ENCODE measurements at regions not wholly inside any gene's neighbourhood (a gene's known extent, or its start where the extent isn't known, plus 50 kb on each side); places are given as distances from the start of the nearest gene placed in this dataset.

DNA sequence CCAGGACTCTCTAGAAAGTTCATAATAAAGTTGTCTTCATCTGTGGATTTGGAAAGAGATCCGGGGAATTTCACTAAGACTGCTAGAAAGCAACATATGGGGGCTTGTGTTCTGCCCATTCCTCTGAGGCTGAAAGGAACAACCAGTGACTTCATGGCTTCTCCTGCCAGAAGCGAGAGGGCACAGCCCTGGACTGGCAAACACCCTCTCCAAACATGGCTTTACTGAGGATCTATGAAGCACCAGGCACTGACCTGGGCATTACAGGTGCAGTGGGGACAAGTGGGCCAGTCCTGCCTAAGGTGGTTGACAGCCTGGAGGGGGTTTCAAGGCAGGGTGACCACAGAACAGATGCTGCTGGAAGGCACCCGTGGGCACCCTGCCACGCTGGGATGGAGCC lies 185.8 kb upstream of the GPR26 start:
- Mint-ChIP-seq H3K27ac (no peak overlapping the region), H3K4me1 (no peaks in the 10 kb centered on the region), H3K4me3 (no peak overlapping the region), H3K9me3 (no peaks in the 10 kb centered on the region), H3K27me3 (no peaks in the 10 kb centered on the region), H3K36me3 (ENCODE audit: low read depth) (no peaks in the 10 kb centered on the region)
- DNase-seq, result no peak
- intact Hi-C loops (cut with micrococcal nuclease), result no loop called here

DNA sequence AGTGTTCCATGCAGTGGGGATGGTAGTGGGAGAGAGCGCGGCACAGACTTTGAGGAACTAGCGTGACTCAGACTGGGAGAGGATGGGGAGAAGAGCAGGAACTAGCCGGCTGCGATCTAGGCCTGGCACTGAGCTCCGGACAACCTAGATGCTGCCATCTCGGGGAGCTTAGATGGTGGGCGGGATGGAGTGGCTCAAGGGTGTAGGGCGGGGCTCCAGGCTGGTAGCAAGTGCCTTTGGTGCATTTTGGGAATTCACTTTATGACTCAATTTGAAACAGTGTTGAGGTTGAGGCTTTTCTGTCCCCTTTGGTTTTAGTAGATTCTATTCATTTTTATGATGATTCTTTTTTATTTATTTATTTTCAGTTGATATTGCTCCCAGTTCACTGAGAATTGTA lies 185.3 kb upstream of the GPR26 start:
- Mint-ChIP-seq H3K4me1 (no peaks in the 10 kb centered on the region), H3K27ac (no peak overlapping the region), H3K27me3 (no peaks in the 10 kb centered on the region), H3K4me3 (no peak overlapping the region), H3K36me3 (ENCODE audit: low read depth) (no peaks in the 10 kb centered on the region), H3K9me3 (no peaks in the 10 kb centered on the region)
- intact Hi-C loops (cut with micrococcal nuclease), result no loop called here
- no peak for DNase-seq

DNA sequence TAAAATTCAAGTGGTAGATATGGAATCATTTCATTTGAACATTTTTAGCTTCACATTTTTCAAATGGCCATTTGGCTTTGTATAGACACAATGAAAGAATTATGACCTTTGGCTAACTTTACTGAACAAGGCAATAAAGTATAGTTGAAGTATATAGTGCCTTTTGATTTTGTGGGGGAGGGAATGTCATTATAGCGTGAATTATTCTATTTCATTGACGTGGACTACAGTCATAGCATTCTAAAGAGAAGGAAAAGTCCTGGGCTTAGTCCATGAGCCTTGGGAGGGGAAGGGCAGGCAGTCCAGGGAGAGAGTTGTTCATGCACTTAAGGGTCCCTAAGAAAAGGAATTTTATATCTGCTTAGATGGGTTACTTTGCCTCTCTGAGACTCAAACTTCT lies 181.4 kb upstream of the GPR26 start:
- H3K9me3 Mint-ChIP-seq, result no peaks in the 10 kb centered on the region
- no peaks in the 10 kb centered on the region for H3K4me1 Mint-ChIP-seq
- H3K27ac Mint-ChIP-seq, result no peak overlapping the region
- no peak overlapping the region for H3K4me3 Mint-ChIP-seq
- no peak for DNase-seq
- no peaks in the 10 kb centered on the region for H3K27me3 Mint-ChIP-seq
- no peaks in the 10 kb centered on the region for H3K36me3 Mint-ChIP-seq (ENCODE audit: low read depth)
- intact Hi-C loops (cut with micrococcal nuclease), result no loop called here

DNA sequence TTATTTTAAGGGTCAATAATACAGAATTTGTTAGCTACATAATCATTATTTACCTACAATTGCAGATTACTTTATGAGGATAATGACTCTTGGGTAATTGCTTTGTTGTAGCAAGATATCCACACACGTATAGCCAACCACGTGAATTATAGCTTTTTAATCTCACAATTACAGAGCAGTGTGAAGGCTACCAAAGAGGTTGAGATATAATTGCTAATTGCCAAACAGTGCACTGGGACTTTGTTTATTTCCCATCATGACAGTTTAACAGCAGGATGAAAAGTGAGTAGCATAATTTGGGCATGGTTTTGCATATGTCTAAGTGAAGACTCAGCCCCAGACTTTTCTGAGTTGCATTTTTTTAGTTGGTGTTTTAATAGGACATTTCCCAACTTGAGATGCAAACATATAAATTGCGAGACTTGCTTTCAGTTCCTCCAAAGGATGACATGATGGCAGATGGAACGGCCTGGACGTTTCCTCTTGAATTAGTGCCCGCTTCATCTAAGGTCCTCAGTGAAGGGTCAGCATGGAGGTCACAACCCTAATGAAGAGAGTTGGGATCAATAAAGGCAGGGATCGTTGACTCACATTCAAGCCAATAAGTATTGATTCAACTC lies 180.7 kb upstream of the GPR26 start:
- no peak for DNase-seq
- Mint-ChIP-seq H3K4me1 (no peaks in the 10 kb centered on the region), H3K27me3 (no peaks in the 10 kb centered on the region), H3K27ac (no peak overlapping the region), H3K4me3 (no peak overlapping the region), H3K36me3 (ENCODE audit: low read depth) (no peaks in the 10 kb centered on the region), H3K9me3 (no peaks in the 10 kb centered on the region)
- intact Hi-C loops (cut with micrococcal nuclease), result no loop called here

DNA sequence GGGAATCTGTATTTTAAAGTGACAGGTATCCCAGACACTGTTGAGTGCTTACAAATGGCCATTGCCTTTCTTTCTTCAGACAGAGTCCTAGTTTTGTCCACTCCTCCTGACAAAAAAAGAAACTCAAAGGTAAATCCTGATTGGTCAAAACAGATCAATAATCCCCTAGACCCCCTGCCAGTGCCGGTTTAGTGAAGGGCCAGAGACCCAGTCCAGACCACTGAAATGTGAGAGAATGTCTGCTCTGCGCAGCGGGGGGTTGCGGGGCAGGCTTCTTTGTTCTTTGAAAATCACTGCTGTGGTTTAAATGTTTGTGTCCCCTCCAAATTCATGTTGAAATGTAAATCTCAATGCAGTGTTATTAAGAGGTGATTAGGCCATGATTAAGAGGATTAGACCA lies 177.7 kb upstream of the GPR26 start:
- no peaks in the 10 kb centered on the region for H3K36me3 Mint-ChIP-seq (ENCODE audit: low read depth)
- intact Hi-C loops (cut with micrococcal nuclease), result no loop called here
- H3K27ac Mint-ChIP-seq, result no peak overlapping the region
- DNase-seq, result no peak
- no peaks in the 10 kb centered on the region for H3K9me3 Mint-ChIP-seq
- H3K4me3 Mint-ChIP-seq, result no peak overlapping the region
- H3K27me3 Mint-ChIP-seq, result peaks cover 1% of the 10 kb centered on the region
- no peaks in the 10 kb centered on the region for H3K4me1 Mint-ChIP-seq

DNA sequence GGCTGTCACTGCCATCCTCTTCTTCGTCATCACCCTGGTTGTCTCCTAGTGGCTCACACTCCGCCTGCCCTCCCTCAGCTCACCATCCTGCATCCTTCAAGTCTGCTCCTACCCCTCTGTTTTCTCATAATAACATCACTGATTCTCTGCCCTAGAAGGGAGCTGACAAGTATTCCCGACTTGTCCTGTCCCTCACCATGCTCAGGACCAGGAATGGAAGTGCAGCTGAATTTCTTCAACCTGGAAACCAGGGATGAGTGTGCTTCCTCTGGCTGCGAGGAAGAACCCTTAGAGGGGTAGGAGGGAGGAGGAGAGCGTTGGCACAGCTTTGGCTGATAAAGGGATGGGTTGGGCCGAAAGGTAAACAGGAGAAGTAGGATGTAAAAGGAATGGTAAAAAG lies 174.8 kb upstream of the GPR26 start:
- intact Hi-C loops (cut with micrococcal nuclease), result no loop called here
- peaks cover 1% of the 10 kb centered on the region for H3K27me3 Mint-ChIP-seq
- no peaks in the 10 kb centered on the region for H3K4me1 Mint-ChIP-seq
- H3K4me3 Mint-ChIP-seq, result no peak overlapping the region
- no peaks in the 10 kb centered on the region for H3K9me3 Mint-ChIP-seq
- no peak overlapping the region for H3K27ac Mint-ChIP-seq
- no peak for DNase-seq
- no peaks in the 10 kb centered on the region for H3K36me3 Mint-ChIP-seq (ENCODE audit: low read depth)

DNA sequence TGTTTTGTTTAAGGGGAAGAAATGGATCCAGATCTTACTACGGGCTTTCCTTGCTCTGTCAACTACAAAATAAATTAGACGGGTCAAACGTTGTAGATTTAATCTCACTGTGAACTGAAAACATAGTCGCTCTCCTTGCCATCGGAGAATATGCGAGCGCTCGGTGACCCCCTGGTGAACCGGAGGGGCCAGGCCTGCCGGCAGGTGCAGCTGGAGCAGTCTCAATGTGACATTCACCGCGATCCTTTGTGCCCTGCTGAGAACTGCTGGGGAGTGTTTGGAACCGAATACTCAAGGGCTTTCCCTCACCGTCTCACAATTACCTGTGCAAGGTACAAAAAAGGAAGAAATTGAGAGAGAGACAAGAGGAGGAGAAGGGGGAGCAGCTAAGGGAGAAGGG lies 174.1 kb upstream of the GPR26 start:
- Mint-ChIP-seq H3K9me3 (no peaks in the 10 kb centered on the region), H3K27ac (no peak overlapping the region), H3K36me3 (ENCODE audit: low read depth) (no peaks in the 10 kb centered on the region), H3K4me1 (no peaks in the 10 kb centered on the region), H3K4me3 (no peak overlapping the region), H3K27me3 (peaks cover 1% of the 10 kb centered on the region)
- intact Hi-C loops (cut with micrococcal nuclease), result no loop called here
- no peak for DNase-seq

DNA sequence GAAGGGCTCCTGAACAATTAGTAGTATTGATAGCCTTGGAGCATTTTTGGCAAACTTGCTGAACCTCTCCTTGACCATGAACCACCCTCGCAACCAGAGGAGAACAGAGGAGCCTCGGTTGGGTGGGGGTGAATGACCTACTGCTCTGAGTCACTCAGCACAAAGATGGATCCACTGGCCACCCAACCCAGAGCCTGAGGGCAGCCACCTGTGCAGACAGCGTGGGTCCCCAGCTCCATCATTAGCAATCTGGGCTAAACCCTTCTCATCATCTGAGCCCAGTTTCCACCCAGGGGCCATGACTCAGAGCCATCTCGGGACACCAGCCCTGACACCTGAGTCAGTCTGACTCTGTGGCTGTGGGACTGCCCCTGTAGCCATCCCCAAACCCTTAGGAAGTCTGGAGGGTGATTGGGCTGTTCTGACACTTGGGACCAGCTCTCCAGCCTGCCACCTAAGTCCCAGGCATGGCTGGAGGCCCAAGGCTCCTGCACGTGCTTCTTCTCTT lies 171.8 kb upstream of the GPR26 start:
- Mint-ChIP-seq H3K36me3 (ENCODE audit: low read depth) (no peaks in the 10 kb centered on the region), H3K9me3 (no peaks in the 10 kb centered on the region), H3K4me1 (no peaks in the 10 kb centered on the region), H3K27ac (no peak overlapping the region), H3K4me3 (no peak overlapping the region), H3K27me3 (peaks cover 1% of the 10 kb centered on the region)
- DNase-seq, result no peak
- intact Hi-C loops (cut with micrococcal nuclease), result no loop called here

DNA sequence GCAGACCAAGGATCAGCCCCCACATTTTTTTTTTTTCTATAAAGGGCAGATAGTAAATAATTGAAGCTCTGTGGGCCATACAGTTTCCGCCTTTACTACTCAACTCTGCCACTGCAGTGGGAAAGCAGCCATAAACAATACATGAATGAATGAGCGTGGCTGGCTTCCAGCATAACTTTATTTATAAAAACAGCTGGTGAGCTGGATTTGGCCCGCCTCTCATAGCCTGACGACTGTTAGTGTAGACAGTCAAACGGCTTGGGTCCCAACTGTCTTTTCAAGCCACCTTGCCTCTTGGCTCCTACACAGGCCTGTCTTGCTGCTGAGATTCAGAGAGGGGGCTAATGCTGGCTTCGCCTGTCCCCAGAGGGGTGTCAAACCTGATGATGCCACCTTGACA lies 169.8 kb upstream of the GPR26 start:
- H3K27ac Mint-ChIP-seq, result no peak overlapping the region
- H3K36me3 Mint-ChIP-seq (ENCODE audit: low read depth), result no peaks in the 10 kb centered on the region
- H3K27me3 Mint-ChIP-seq, result peaks cover 1% of the 10 kb centered on the region
- no peaks in the 10 kb centered on the region for H3K9me3 Mint-ChIP-seq
- intact Hi-C loops (cut with micrococcal nuclease), result no loop called here
- no peak for DNase-seq
- no peaks in the 10 kb centered on the region for H3K4me1 Mint-ChIP-seq
- H3K4me3 Mint-ChIP-seq, result no peak overlapping the region

DNA sequence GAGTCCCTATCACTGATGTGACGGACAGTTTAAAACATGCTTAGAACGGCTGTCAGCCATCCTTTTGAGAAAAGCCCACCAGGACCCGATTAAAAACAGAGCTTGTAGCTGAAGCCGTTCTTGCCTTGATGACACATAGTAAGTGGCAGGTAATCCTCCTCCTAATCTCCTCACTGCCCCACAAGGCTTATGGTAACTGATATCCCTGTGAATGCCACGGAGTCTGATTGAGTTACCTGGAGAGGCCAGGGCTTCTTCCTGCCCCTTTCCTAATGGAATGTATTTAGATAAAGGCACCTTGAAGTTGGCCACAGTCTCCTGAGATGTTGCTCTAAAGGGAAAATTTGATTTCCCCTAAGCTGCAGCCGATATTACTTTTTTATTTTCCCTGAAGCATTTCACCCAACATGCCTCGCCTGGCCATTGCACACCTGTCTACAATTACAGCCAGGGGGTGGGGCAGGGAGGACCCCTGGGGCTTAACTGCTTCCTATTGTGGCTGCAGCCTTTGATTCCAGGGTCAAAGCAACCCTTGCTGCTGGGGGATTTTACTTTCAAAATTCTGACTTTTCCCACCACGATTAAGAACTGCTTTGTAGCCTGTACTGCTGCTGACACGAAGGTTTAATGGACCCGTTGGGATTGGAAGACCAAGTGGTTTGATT lies 169.0 kb upstream of the GPR26 start:
- no peak overlapping the region for H3K4me3 Mint-ChIP-seq
- H3K36me3 Mint-ChIP-seq (ENCODE audit: low read depth), result no peaks in the 10 kb centered on the region
- peaks cover 3% of the 10 kb centered on the region for H3K27me3 Mint-ChIP-seq
- intact Hi-C loops (cut with micrococcal nuclease), result no loop called here
- H3K9me3 Mint-ChIP-seq, result no peaks in the 10 kb centered on the region
- H3K4me1 Mint-ChIP-seq, result no peaks in the 10 kb centered on the region
- DNase-seq, result no peak
- no peak overlapping the region for H3K27ac Mint-ChIP-seq

DNA sequence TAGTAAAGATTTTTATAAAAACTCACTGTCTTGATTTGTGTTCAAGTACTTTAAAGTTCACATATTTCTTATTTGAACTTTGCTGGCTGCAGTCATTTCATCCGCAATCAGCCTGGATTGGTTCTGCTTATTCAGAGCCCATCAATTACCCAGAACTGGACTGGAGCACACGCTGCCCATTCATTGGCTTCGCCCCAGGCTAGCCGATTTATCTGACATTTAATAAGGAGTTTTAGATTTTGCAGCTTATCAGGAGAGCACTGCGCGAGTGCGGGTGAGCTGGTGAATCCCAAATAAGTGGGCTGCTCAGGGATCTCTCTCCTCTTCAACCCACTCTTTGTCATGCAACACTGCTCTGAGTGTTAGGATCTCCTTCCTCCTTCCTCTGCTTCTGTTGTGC lies 166.0 kb upstream of the GPR26 start:
- DNase-seq, result no peak
- no peak overlapping the region for H3K4me3 Mint-ChIP-seq
- H3K9me3 Mint-ChIP-seq, result no peaks in the 10 kb centered on the region
- H3K36me3 Mint-ChIP-seq (ENCODE audit: low read depth), result no peaks in the 10 kb centered on the region
- H3K27ac Mint-ChIP-seq, result no peak overlapping the region
- intact Hi-C loops (cut with micrococcal nuclease), result no loop called here
- H3K4me1 Mint-ChIP-seq, result no peaks in the 10 kb centered on the region
- peaks cover 2% of the 10 kb centered on the region for H3K27me3 Mint-ChIP-seq

DNA sequence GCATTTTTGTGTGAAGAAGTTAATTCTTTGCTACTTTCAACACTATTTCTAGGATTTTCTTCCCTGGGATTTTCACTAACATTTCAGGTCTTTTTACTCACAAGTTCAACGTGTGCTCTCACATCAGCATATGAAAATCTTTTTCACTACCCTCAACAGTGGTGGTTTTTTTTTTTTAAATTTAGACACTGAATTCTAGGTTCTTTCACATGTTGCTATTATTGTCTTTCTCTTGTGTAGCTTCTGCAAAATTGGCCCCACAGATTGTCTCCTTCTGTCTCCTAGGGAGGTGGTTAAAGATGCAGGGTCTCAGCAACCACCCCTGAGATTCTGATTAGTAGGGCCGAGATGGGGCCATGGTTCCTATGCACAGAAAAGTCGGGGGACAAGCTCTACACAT lies 165.0 kb upstream of the GPR26 start:
- no peak for DNase-seq
- no peaks in the 10 kb centered on the region for H3K36me3 Mint-ChIP-seq (ENCODE audit: low read depth)
- no peaks in the 10 kb centered on the region for H3K4me1 Mint-ChIP-seq
- no peaks in the 10 kb centered on the region for H3K9me3 Mint-ChIP-seq
- H3K27me3 Mint-ChIP-seq, result peaks cover 2% of the 10 kb centered on the region
- H3K27ac Mint-ChIP-seq, result no peak overlapping the region
- intact Hi-C loops (cut with micrococcal nuclease), result no loop called here
- no peak overlapping the region for H3K4me3 Mint-ChIP-seq

DNA sequence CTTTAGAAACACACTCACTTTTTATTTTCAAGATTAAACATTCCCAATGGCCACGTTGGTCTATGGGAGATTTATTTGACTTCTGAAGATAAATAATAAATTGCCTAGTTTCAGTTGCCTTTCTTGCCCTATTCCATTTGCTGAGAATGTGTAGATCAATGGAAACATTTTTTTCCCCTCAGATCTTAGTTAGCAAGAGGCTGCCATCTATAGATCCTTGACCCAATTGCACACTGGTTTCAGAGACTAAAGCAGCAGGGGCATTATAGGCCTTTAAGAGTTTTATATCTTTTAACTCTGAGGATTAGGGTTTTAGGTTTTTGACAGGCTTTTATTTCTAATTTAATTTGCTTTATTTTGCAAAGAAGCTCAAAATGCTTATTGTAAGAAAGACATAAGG lies 163.2 kb upstream of the GPR26 start:
- intact Hi-C loops (cut with micrococcal nuclease), result no loop called here
- H3K27ac Mint-ChIP-seq, result no peak overlapping the region
- no peak for DNase-seq
- H3K9me3 Mint-ChIP-seq, result no peaks in the 10 kb centered on the region
- H3K27me3 Mint-ChIP-seq, result peaks cover 2% of the 10 kb centered on the region
- no peak overlapping the region for H3K4me3 Mint-ChIP-seq
- no peaks in the 10 kb centered on the region for H3K4me1 Mint-ChIP-seq
- H3K36me3 Mint-ChIP-seq (ENCODE audit: low read depth), result no peaks in the 10 kb centered on the region

DNA sequence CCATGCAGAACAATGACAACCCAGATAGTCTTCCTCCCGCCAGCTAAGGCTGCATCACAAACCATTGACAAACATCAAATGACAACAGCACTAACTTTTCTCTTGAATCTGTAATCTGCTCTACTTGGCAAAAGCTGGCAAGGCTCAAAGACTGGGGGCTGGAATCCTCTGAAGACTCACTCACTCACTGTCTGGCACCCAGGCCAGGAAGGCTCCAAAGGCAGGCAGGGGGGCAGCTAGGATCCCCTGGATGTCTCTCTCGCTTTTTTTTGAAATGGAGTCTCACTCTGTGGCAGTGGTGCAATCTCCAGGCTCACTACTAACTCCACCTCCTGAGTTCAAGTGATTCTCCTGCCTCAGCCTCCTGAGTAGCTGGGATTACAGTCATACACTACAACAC lies 159.7 kb upstream of the GPR26 start:
- DNase-seq, result no peak
- H3K4me3 Mint-ChIP-seq, result no peak overlapping the region
- peaks cover 2% of the 10 kb centered on the region for H3K27me3 Mint-ChIP-seq
- intact Hi-C loops (cut with micrococcal nuclease), result no loop called here
- H3K36me3 Mint-ChIP-seq (ENCODE audit: low read depth), result no peaks in the 10 kb centered on the region
- no peaks in the 10 kb centered on the region for H3K4me1 Mint-ChIP-seq
- H3K9me3 Mint-ChIP-seq, result no peaks in the 10 kb centered on the region
- no peak overlapping the region for H3K27ac Mint-ChIP-seq

DNA sequence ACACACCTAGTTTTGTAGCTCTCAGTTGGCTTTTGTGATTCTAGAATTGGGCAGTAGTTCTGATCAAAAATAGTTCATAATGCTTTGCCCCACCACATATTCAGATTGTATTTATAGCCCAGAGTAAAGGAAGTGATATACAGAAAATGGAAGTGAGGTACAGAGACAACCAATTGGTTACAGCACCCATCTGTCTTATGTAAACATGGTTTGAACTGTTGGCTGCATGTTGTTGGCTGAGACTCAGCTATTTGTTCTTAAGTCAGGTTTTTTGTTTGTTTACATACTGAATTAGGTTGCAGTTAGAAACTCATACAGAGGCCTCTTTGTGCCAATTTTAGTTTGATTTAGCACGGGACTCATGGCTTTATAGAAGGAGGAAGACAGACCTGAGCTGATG lies 158.9 kb upstream of the GPR26 start:
- Mint-ChIP-seq H3K9me3 (no peaks in the 10 kb centered on the region), H3K4me1 (no peaks in the 10 kb centered on the region), H3K4me3 (no peak overlapping the region), H3K27me3 (no peaks in the 10 kb centered on the region), H3K36me3 (ENCODE audit: low read depth) (no peaks in the 10 kb centered on the region), H3K27ac (no peak overlapping the region)
- DNase-seq, result no peak
- intact Hi-C loops (cut with micrococcal nuclease), result no loop called here

Data from activated CD4-positive, alpha-beta T cell treated with anti-CD3 and anti-CD28 coated beads, Interleukin-2, amount 10 ng/mL, durations not matched to agents 24 days and 14 days (primary cell).